ENCODE measurements at regions not wholly inside any gene's neighbourhood (a gene's known extent, or its start where the extent isn't known, plus 50 kb on each side); places are given as distances from the start of the nearest gene placed in this dataset.
"Not testable (repeated sequence)": the region's sequence is repeated elsewhere in the genome, so short reads cannot be mapped to it uniquely, and the experiment has no call there.

- no TSS peak for BruUV-seq (replicated peaks)
- ATAC-seq, result no peak
- Histone ChIP-seq H3K79me2 (ENCODE audit: insufficient read depth, low read length) (no peaks in the 10 kb centered on the region), H3K36me3 (ENCODE audit: control insufficient read depth in 1 of 2, insufficient read depth in 2 of 2, low read length in 2 of 2) (no peaks in the 10 kb centered on the region), H2AFZ (ENCODE audit: low read depth, low read length, poor library complexity, severe bottlenecking) (no peak overlapping the region), H3K9ac (ENCODE audit: low read length) (no peak overlapping the region), H3K27ac (ENCODE audit: low read depth, low read length) (no peak overlapping the region), H3K4me3 (replicated peaks in 1 of 2; ENCODE audit: low read depth in 1 of 2, low read length in 2 of 2) (no peak overlapping the region), H3K9me2 (ENCODE audit: insufficient read depth) (no peaks in the 10 kb centered on the region), H3K27me3 (ENCODE audit: insufficient read depth, low read length) (no peaks in the 10 kb centered on the region), H3K4me1 (ENCODE audit: control insufficient read depth in 1 of 2, insufficient read depth in 2 of 2, low read length in 2 of 2) (no peaks in the 10 kb centered on the region), H3K4me2 (ENCODE audit: low read length) (no peak overlapping the region), H3K9me3 (ENCODE audit: control insufficient read depth in 1 of 2, insufficient read depth in 1 of 2, low read depth in 1 of 2, low read length in 2 of 2) (no peaks in the 10 kb centered on the region), H4K20me1 (ENCODE audit: insufficient read depth) (no peaks in the 10 kb centered on the region)
- TF ChIP-seq EGR1 (IDR thresholded peaks at IDR 0.05; ENCODE audit: low read depth), result no peak
- TF ChIP-seq ZBTB33 (IDR thresholded peaks at IDR 0.05; ENCODE audit: extremely low read depth, insufficient replicate concordance, low read length), result no peak
- no peak for TF ChIP-seq SRF (IDR thresholded peaks at IDR 0.05; ENCODE audit: low read depth)
- TF ChIP-seq ATF3 (IDR thresholded peaks at IDR 0.05), result no peak
- TF ChIP-seq CTCF (IDR thresholded peaks at IDR 0.05 in 2 of 3, conservative IDR thresholded peaks at IDR 0.05 in 1 of 3; ENCODE audit: borderline replicate concordance in 1 of 3, insufficient read depth in 1 of 3, low read depth in 2 of 3, low read length in 2 of 3), result no peak
- TF ChIP-seq RAD21 (IDR thresholded peaks at IDR 0.05; ENCODE audit: low read depth), result no peak
- no peak for TF ChIP-seq EZH2phosphoT487 (IDR thresholded peaks at IDR 0.05; ENCODE audit: borderline replicate concordance)
- TF ChIP-seq JUND (IDR thresholded peaks at IDR 0.05), result no peak
- no peak for TF ChIP-seq TCF7L2 (IDR thresholded peaks at IDR 0.05; ENCODE audit: borderline replicate concordance, extremely low read depth, insufficient read depth, insufficient read length)
- no peak for TF ChIP-seq YY1 (IDR thresholded peaks at IDR 0.05; ENCODE audit: extremely low read depth, insufficient replicate concordance, low read depth, low read length)
- TF ChIP-seq SP1 (IDR thresholded peaks at IDR 0.05; ENCODE audit: low read depth), result no peak
- no peak for TF ChIP-seq POLR2AphosphoS5 (IDR thresholded peaks at IDR 0.05; ENCODE audit: low read depth, low read length)
- no peak for TF ChIP-seq CBX3 (IDR thresholded peaks at IDR 0.05; ENCODE audit: low read depth)
- TF ChIP-seq ELF1 (IDR thresholded peaks at IDR 0.05; ENCODE audit: borderline replicate concordance, low read depth), result no peak
- no peak for TF ChIP-seq MAX (IDR thresholded peaks at IDR 0.05)
- TF ChIP-seq CEBPB (IDR thresholded peaks at IDR 0.05; ENCODE audit: low read depth), result no peak
- POLR2A ChIA-PET, result no interaction called here
- intact Hi-C loops (cut with micrococcal nuclease), result no loop called here
- CTCF ChIA-PET, result no interaction called here
- RAD21 ChIA-PET (ENCODE audit: low non-redundant PET in 1 of 2, low total read pairs in 2 of 2, uncharacterized antibody in 2 of 2, unreplicated experiment in 2 of 2), result no interaction called here
- DNase-seq (ENCODE audit: low read depth, low spot score), result no peak
Measured at GRCh38 chr3:102006812-102007485, 157.6 kb downstream of the NFKBIZ start.

GRCh38 chr3:102008436-102008835 is 159.1 kb downstream of the NFKBIZ start:
- H3K9ac ChIP-seq (ENCODE audit: low read length); RAD21 ChIA-PET (ENCODE audit: low non-redundant PET in 1 of 2, low total read pairs in 2 of 2, uncharacterized antibody in 2 of 2, unreplicated experiment in 2 of 2); H3K4me1 ChIP-seq (ENCODE audit: control insufficient read depth in 1 of 2, insufficient read depth in 2 of 2, low read length in 2 of 2); POLR2A ChIA-PET; H3K27me3 ChIP-seq (ENCODE audit: insufficient read depth, low read length); H3K36me3 ChIP-seq (ENCODE audit: control insufficient read depth in 1 of 2, insufficient read depth in 2 of 2, low read length in 2 of 2); H3K4me3 ChIP-seq (replicated peaks in 1 of 2; ENCODE audit: low read depth in 1 of 2, low read length in 2 of 2); intact Hi-C loops (cut with micrococcal nuclease); H3K79me2 ChIP-seq (ENCODE audit: insufficient read depth, low read length); DNase-seq (ENCODE audit: low read depth, low spot score); H3K4me2 ChIP-seq (ENCODE audit: low read length); CTCF ChIA-PET; H3K9me2 ChIP-seq (ENCODE audit: insufficient read depth); H3K27ac ChIP-seq (ENCODE audit: low read depth, low read length); H4K20me1 ChIP-seq (ENCODE audit: insufficient read depth); H3K9me3 ChIP-seq (ENCODE audit: control insufficient read depth in 1 of 2, insufficient read depth in 1 of 2, low read depth in 1 of 2, low read length in 2 of 2); ATAC-seq; H2AFZ ChIP-seq (ENCODE audit: low read depth, low read length, poor library complexity, severe bottlenecking); BruUV-seq (replicated peaks): not testable (repeated sequence)

Measured in HCT116 (cell line).